ENCODE measurements at regions not wholly inside any gene's neighbourhood (a gene's known extent, or its start where the extent isn't known, plus 50 kb on each side); places are given as distances from the start of the nearest gene placed in this dataset.

DNA sequence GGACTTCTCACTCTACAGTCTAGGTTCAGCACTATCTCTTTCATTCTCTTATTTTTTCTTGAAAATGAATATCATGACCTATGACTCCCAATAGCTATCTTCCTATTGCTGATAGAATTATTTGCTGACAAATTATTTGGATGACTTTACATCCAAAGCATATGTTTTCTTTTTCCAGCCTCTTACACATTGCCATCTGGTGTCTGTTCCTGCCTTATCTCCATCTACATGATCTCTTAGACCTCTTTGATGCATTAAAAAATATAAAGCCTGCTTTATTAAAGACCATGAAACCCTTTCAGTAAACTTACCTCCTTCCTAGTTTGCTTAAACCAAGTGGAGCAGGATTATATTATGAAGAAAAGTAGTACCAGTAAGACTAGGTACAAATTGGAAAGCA lies 700.9 kb upstream of the CXADR start:
- TF ChIP-seq, protein P1, sequence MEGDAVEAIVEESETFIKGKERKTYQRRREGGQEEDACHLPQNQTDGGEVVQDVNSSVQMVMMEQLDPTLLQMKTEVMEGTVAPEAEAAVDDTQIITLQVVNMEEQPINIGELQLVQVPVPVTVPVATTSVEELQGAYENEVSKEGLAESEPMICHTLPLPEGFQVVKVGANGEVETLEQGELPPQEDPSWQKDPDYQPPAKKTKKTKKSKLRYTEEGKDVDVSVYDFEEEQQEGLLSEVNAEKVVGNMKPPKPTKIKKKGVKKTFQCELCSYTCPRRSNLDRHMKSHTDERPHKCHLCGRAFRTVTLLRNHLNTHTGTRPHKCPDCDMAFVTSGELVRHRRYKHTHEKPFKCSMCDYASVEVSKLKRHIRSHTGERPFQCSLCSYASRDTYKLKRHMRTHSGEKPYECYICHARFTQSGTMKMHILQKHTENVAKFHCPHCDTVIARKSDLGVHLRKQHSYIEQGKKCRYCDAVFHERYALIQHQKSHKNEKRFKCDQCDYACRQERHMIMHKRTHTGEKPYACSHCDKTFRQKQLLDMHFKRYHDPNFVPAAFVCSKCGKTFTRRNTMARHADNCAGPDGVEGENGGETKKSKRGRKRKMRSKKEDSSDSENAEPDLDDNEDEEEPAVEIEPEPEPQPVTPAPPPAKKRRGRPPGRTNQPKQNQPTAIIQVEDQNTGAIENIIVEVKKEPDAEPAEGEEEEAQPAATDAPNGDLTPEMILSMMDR (IDR thresholded peaks at IDR 0.05; ENCODE audit: unreplicated experiment): no peak
- Mint-ChIP-seq H3K4me1 (peaks cover 6% of the 10 kb centered on the region), H3K27me3 (ENCODE audit: low read depth) (no peaks in the 10 kb centered on the region), H3K9me3 (peaks cover 5% of the 10 kb centered on the region), H3K36me3 (no peaks in the 10 kb centered on the region), H3K27ac (no peak overlapping the region), H3K4me3 (no peak overlapping the region)
- DNase-seq (ENCODE audit: low spot score in 2 of 2, unreplicated experiment in 2 of 2): no peak

DNA sequence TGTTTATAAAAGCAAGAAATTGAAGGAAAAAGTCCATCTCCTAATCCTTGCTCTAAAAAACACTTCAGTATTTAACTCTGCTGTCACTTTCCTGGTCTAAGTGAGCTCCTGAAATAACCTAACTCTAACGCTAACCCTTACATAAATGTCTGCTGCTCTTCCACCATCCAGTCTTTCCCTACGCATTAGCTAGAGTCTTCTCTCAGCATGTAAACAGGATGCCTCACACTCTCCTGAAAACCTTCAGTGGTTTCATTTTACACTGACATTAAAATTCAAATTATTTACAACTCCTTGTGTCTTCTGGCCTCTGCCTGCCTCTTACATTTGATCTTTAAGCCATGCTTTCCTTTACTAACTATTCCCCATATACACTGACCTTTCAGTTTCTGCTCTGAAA lies 697.6 kb upstream of the CXADR start:
- no peaks in the 10 kb centered on the region for H3K27me3 Mint-ChIP-seq (ENCODE audit: low read depth)
- no peak overlapping the region for H3K4me3 Mint-ChIP-seq
- DNase-seq (ENCODE audit: low spot score in 2 of 2, unreplicated experiment in 2 of 2): no peak
- peaks cover 6% of the 10 kb centered on the region for H3K4me1 Mint-ChIP-seq
- no peak overlapping the region for H3K27ac Mint-ChIP-seq
- H3K36me3 Mint-ChIP-seq: no peaks in the 10 kb centered on the region
- H3K9me3 Mint-ChIP-seq: no peaks in the 10 kb centered on the region
- TF ChIP-seq, protein P1 (IDR thresholded peaks at IDR 0.05; ENCODE audit: unreplicated experiment): no peak

DNA sequence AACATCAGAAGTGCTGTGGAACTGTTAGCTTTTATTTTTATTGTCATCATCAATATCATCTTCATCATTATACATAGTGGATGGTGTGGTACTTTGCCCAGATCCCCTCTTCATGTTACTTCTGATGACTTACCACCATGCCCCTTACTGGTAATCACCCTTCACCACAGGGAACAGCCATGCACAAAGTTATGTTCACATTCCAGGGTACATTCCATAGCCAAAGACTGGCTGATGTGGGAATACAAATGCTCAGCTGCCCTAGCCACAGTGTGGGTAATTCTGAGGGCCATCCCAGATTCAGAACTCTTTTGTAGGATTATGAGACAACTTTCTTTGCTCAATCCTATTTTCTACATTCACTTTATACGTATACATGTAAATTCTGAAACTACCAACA lies 691.3 kb upstream of the CXADR start:
- H3K27me3 Mint-ChIP-seq (ENCODE audit: low read depth): no peaks in the 10 kb centered on the region
- H3K9me3 Mint-ChIP-seq: peaks cover 3% of the 10 kb centered on the region
- H3K36me3 Mint-ChIP-seq: no peaks in the 10 kb centered on the region
- H3K4me1 Mint-ChIP-seq: peaks cover 4% of the 10 kb centered on the region
- no peak overlapping the region for H3K4me3 Mint-ChIP-seq
- TF ChIP-seq, protein P1 (IDR thresholded peaks at IDR 0.05; ENCODE audit: unreplicated experiment): no peak
- no peak overlapping the region for H3K27ac Mint-ChIP-seq
- no peak for DNase-seq (ENCODE audit: low spot score in 2 of 2, unreplicated experiment in 2 of 2)

DNA sequence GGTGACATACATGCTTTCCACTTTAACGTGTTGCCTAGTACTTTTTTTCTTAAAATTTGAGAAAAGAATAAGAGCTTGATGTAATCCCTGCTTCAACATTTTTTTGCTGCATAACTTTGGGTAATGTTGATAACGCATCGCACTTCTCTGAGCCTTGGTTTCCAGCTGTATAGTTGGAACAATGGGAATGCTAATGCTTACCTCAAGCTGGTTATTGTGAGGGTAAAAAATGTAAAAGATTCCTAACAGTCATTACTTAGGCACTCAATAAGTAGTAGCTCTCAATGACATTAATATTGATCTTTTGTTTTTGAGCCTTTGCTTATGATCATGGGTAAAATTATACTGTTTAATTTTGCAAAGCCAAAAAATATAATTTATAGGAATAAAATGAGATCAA lies 683.3 kb upstream of the CXADR start:
- H3K4me1 Mint-ChIP-seq: peaks cover 9% of the 10 kb centered on the region
- no peaks in the 10 kb centered on the region for H3K9me3 Mint-ChIP-seq
- no peak overlapping the region for H3K4me3 Mint-ChIP-seq
- TF ChIP-seq, protein P1 (IDR thresholded peaks at IDR 0.05; ENCODE audit: unreplicated experiment): no peak
- no peaks in the 10 kb centered on the region for H3K27me3 Mint-ChIP-seq (ENCODE audit: low read depth)
- no peak for DNase-seq (ENCODE audit: low spot score in 2 of 2, unreplicated experiment in 2 of 2)
- no peaks in the 10 kb centered on the region for H3K36me3 Mint-ChIP-seq
- no peak overlapping the region for H3K27ac Mint-ChIP-seq

- H3K36me3 Mint-ChIP-seq: no peaks in the 10 kb centered on the region
- H3K4me3 Mint-ChIP-seq: no peak overlapping the region
- no peaks in the 10 kb centered on the region for H3K9me3 Mint-ChIP-seq
- H3K27ac Mint-ChIP-seq: no peak overlapping the region
- H3K27me3 Mint-ChIP-seq (ENCODE audit: low read depth): no peaks in the 10 kb centered on the region
- H3K4me1 Mint-ChIP-seq: peaks cover 24% of the 10 kb centered on the region
- no peak for DNase-seq (ENCODE audit: low spot score in 2 of 2, unreplicated experiment in 2 of 2)
- TF ChIP-seq, protein P1 (IDR thresholded peaks at IDR 0.05; ENCODE audit: unreplicated experiment): no peak
Observed at GRCh38 chr21:16832791-16833190, 680.1 kb upstream of the CXADR start.

- no peak for DNase-seq (ENCODE audit: low spot score in 2 of 2, unreplicated experiment in 2 of 2)
- TF ChIP-seq, protein P1 (IDR thresholded peaks at IDR 0.05; ENCODE audit: unreplicated experiment): no peak
- H3K4me1 Mint-ChIP-seq: peaks cover 34% of the 10 kb centered on the region
- no peaks in the 10 kb centered on the region for H3K36me3 Mint-ChIP-seq
- no peaks in the 10 kb centered on the region for H3K9me3 Mint-ChIP-seq
- H3K27ac Mint-ChIP-seq: no peak overlapping the region
- H3K4me3 Mint-ChIP-seq: no peak overlapping the region
- H3K27me3 Mint-ChIP-seq (ENCODE audit: low read depth): no peaks in the 10 kb centered on the region
Observed at GRCh38 chr21:16834791-16835190, 678.1 kb upstream of the CXADR start.

Measured in mesothelial cell of epicardium (in vitro differentiated cells).